SK-N-SH treated with all-trans-retinoic acid at 6 μM for 48 hours (cell line): ENCODE measurements at regions not wholly inside any gene's neighbourhood (a gene's known extent, or its start where the extent isn't known, plus 50 kb on each side); places are given as distances from the start of the nearest gene placed in this dataset.

Experiments used
- RARB ChIP-seq: fragments of 250-450 bp; sonication (Bioruptor Pico); IDR thresholded peaks from 2 replicates; pipeline ENCODE4 v1.8.0; 2021; ENCODE audit warnings: mild to moderate bottlenecking, moderate library complexity
- TOX ChIP-seq: fragments of 250-450 bp; sonication (Bioruptor Pico); IDR thresholded peaks from 2 replicates; pipeline ENCODE4 v1.8.0; 2021; ENCODE audit warnings: mild to moderate bottlenecking, moderate library complexity, borderline replicate concordance
- ZC3H10 ChIP-seq: fragments of 250-450 bp; sonication (Bioruptor Pico); IDR thresholded peaks from 2 replicates; pipeline ENCODE4 v1.5.1; 2021; ENCODE audit warnings: mild to moderate bottlenecking, moderate library complexity

DNA sequence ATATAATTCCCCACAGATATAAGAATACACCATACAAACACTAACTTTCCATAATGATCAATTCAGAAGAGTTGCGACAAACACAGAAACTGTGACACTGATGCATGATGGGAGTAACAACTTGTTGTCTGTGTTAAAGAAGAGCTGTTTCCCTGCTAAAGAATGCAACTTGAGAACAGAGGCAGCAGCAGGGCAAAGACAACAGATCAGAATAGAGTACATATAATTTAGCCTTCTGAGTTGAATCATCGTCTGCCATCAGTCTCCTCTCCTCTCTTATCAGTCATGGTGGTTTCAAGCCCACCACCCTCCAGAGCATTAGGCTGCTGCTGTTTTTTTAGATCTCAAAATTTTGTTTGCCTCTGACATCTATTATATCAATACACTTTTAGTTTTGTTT lies 280.4 kb downstream of the UBE3D start:
- TF ChIP-seq ZC3H10 (CRISPR knock-in tag), result no peak
- no peak for TF ChIP-seq TOX
- no peak for TF ChIP-seq RARB (CRISPR knock-in tag)
